Nephron (organoid): ENCODE measurements at regions not wholly inside any gene's neighbourhood (a gene's known extent, or its start where the extent isn't known, plus 50 kb on each side); places are given as distances from the start of the nearest gene placed in this dataset.
"Not testable (repeated sequence)": the region's sequence is repeated elsewhere in the genome, so short reads cannot be mapped to it uniquely, and the experiment has no call there.

Source experiments
- H3K27ac Mint-ChIP-seq, 3 experiments: 2 replicates each; pipeline ENCODE4 v1.8.0; 2020; ENCODE audit warnings: mixed read lengths in 3 of 3, mild to moderate bottlenecking in 2 of 3, moderate library complexity in 1 of 3
- H3K27me3 Mint-ChIP-seq: 2 replicates; pipeline ENCODE4 v1.8.0; 2021; ENCODE audit warnings: low read depth, mild to moderate bottlenecking, moderate library complexity, mixed read lengths
- H3K36me3 Mint-ChIP-seq: 2 replicates; pipeline ENCODE4 v1.8.0; 2020; ENCODE audit warnings: low read depth, mixed read lengths
- H3K4me1 Mint-ChIP-seq: 2 replicates; pipeline ENCODE4 v1.8.0; 2020; ENCODE audit warnings: mixed read lengths
- H3K4me3 Mint-ChIP-seq, 3 experiments: 2 replicates each; pipeline ENCODE4 v1.8.0; 2020; ENCODE audit warnings: mild to moderate bottlenecking in 3 of 3, mixed read lengths in 3 of 3, moderate library complexity in 2 of 3
- H3K9me3 Mint-ChIP-seq: 2 replicates; pipeline ENCODE4 v1.8.0; 2020; ENCODE audit warnings: mixed read lengths
- TF ChIP-seq, protein P1 (sequence below), 3 experiments: fragments of 200-600 bp; sonication (generic); IDR thresholded peaks; one replicate each; pipeline ENCODE4 v1.5.0; 2021; ENCODE audit warnings: antibody characterized with exemption in 3 of 3; ENCODE audit not compliant: unreplicated experiment in 3 of 3

DNA sequence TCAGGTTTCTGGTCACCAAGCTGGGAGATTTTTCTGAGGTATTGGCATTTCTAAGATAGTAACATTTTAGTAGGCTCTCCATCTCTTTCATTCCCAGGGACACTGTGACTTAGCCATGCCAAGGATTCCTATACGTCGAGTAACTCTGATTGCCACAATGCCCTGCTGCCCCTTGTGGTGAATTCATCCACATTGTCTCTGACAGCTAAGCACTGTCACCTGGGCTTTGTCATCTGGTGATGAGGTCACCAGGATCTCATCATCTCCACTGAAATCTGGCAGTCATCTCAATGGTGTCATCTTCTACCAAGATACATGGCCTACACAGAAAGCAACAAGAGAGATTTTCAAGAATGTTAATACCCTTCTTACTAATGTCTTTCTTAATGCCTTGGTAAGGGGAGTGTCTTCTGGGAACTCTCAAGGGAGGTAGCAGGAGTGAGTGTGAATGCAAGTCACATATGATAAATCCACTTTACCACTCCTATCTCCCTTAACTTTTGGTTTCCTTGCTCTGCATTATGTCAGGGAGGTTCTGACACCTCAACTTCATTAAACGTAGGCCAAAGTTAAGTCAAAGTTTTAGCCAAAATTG, 246.7 kb downstream of the CD109 start:
- Mint-ChIP-seq H3K36me3 (no peaks in the 10 kb centered on the region), H3K9me3 (peaks cover 6% of the 10 kb centered on the region), H3K4me3 (no peak overlapping the region)

GRCh38 chr6:73941892-73942291, 245.9 kb downstream of the CD109 start:
- no peak overlapping the region for H3K27ac Mint-ChIP-seq
- H3K4me1 Mint-ChIP-seq = peaks cover 11% of the 10 kb centered on the region
- H3K4me3 Mint-ChIP-seq = no peak overlapping the region
- peaks cover 3% of the 10 kb centered on the region for H3K27me3 Mint-ChIP-seq
- peaks cover 4% of the 10 kb centered on the region for H3K9me3 Mint-ChIP-seq
- H3K36me3 Mint-ChIP-seq = no peaks in the 10 kb centered on the region
- TF ChIP-seq, protein P1, sequence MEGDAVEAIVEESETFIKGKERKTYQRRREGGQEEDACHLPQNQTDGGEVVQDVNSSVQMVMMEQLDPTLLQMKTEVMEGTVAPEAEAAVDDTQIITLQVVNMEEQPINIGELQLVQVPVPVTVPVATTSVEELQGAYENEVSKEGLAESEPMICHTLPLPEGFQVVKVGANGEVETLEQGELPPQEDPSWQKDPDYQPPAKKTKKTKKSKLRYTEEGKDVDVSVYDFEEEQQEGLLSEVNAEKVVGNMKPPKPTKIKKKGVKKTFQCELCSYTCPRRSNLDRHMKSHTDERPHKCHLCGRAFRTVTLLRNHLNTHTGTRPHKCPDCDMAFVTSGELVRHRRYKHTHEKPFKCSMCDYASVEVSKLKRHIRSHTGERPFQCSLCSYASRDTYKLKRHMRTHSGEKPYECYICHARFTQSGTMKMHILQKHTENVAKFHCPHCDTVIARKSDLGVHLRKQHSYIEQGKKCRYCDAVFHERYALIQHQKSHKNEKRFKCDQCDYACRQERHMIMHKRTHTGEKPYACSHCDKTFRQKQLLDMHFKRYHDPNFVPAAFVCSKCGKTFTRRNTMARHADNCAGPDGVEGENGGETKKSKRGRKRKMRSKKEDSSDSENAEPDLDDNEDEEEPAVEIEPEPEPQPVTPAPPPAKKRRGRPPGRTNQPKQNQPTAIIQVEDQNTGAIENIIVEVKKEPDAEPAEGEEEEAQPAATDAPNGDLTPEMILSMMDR (IDR thresholded peaks at IDR 0.05; ENCODE audit: unreplicated experiment in 3 of 3) = no peak

More for the DNA sequence above, 246.7 kb downstream of the CD109 start:
- TF ChIP-seq, protein P1 (IDR thresholded peaks at IDR 0.05; ENCODE audit: unreplicated experiment in 3 of 3) = no peak
- Mint-ChIP-seq H3K27ac (no peak overlapping the region), H3K4me1 (peaks cover 11% of the 10 kb centered on the region), H3K27me3 (peaks cover 4% of the 10 kb centered on the region)

DNA sequence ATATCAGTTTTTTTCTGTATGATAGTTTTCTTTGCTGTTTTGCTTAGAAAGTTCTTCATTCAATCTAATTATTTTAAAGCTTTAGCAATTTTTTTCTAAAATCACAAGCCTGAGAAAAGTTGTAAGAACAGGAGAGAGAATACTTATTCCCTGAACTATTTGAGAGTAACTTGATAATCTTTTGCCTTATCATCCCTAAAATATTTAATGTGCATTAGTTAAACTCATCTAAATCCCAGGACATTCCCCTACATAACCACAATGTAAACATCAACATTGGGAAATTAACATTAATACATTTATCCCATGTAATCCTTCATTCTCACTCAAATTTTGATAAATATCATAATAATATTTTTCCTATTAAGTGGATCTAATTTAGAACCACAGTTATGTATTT, 241.8 kb downstream of the CD109 start:
- Mint-ChIP-seq H3K27ac (no peak overlapping the region), H3K4me3 (no peak overlapping the region), H3K9me3 (no peaks in the 10 kb centered on the region), H3K4me1 (peaks cover 8% of the 10 kb centered on the region), H3K27me3 (peaks cover 3% of the 10 kb centered on the region), H3K36me3 (no peaks in the 10 kb centered on the region)
- TF ChIP-seq, protein P1 (IDR thresholded peaks at IDR 0.05; ENCODE audit: unreplicated experiment in 3 of 3) = no peak

DNA sequence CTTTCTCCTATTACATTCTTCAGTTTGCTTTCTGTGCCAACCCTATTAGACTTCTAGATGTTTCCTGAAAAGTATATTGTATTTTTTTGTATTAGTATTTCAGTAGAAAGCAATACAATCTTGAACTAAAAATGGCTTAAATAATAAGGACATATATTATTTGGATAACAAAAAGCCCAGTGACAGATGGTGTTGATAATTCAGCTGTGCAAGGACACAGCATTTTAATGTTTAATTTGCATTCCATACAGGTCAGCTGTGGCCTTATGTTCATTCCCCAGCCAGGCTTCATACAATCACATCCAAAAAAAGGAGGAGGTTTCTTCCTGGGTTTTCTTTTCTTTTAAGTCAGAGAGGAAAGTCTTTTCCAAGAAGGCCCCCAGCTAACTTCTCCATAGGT, 236.9 kb downstream of the CD109 start:
- H3K27me3 Mint-ChIP-seq = peaks cover 3% of the 10 kb centered on the region
- TF ChIP-seq, protein P1 (IDR thresholded peaks at IDR 0.05; ENCODE audit: unreplicated experiment in 3 of 3) = no peak
- H3K36me3 Mint-ChIP-seq = no peaks in the 10 kb centered on the region
- H3K9me3 Mint-ChIP-seq = peaks cover 19% of the 10 kb centered on the region
- peak overlapping the region in 1 of 3 experiments; percentile 11 for H3K27ac Mint-ChIP-seq
- no peak overlapping the region for H3K4me3 Mint-ChIP-seq
- peaks cover 13% of the 10 kb centered on the region for H3K4me1 Mint-ChIP-seq

- Mint-ChIP-seq H3K27me3 (peaks cover 3% of the 10 kb centered on the region), H3K4me1 (peaks cover 13% of the 10 kb centered on the region), H3K36me3 (peaks cover 4% of the 10 kb centered on the region), H3K9me3 (peaks cover 33% of the 10 kb centered on the region), H3K27ac (no peak overlapping the region), H3K4me3 (no peak overlapping the region)
- TF ChIP-seq, protein P1 (IDR thresholded peaks at IDR 0.05; ENCODE audit: unreplicated experiment in 3 of 3) = no peak
Observed at GRCh38 chr6:73929405-73929804, 233.4 kb downstream of the CD109 start.

- TF ChIP-seq, protein P1 (IDR thresholded peaks at IDR 0.05; ENCODE audit: unreplicated experiment in 3 of 3) = no peak
- peaks cover 42% of the 10 kb centered on the region for H3K9me3 Mint-ChIP-seq
- no peak overlapping the region for H3K4me3 Mint-ChIP-seq
- H3K27me3 Mint-ChIP-seq = no peaks in the 10 kb centered on the region
- H3K36me3 Mint-ChIP-seq = peaks cover 4% of the 10 kb centered on the region
- H3K4me1 Mint-ChIP-seq = peaks cover 1% of the 10 kb centered on the region
- H3K27ac Mint-ChIP-seq = no peak overlapping the region
Observed at GRCh38 chr6:73927421-73927820, 231.4 kb downstream of the CD109 start.

- not testable (repeated sequence) for H3K4me1 Mint-ChIP-seq, H3K36me3 Mint-ChIP-seq, H3K4me3 Mint-ChIP-seq, H3K27me3 Mint-ChIP-seq, H3K27ac Mint-ChIP-seq
- peaks cover 44% of the 10 kb centered on the region for H3K9me3 Mint-ChIP-seq
Observed at GRCh38 chr6:73925703-73926102, 229.7 kb downstream of the CD109 start.
